ENCODE measurements at regions not wholly inside any gene's neighbourhood (a gene's known extent, or its start where the extent isn't known, plus 50 kb on each side); places are given as distances from the start of the nearest gene placed in this dataset.

- Histone ChIP-seq H2AFZ (ENCODE audit: low read depth, low read length, severe bottlenecking) (no peak overlapping the region), H3K9me2 (replicated peaks; ENCODE audit: insufficient read depth, low read length) (no peaks in the 10 kb centered on the region), H3K36me3 (ENCODE audit: low read length) (no peaks in the 10 kb centered on the region), H3K9ac (ENCODE audit: low read length) (no peak overlapping the region), H3K79me2 (ENCODE audit: insufficient read depth, low read length) (no peaks in the 10 kb centered on the region), H3K9me3 (ENCODE audit: insufficient read depth, low read length) (no peaks in the 10 kb centered on the region), H4K20me1 (ENCODE audit: low read depth, low read length) (no peaks in the 10 kb centered on the region), H3F3A (ENCODE audit: insufficient read depth) (no peaks in the 10 kb centered on the region), H3K4me2 (ENCODE audit: low read depth, low read length, poor library complexity, severe bottlenecking) (no peak overlapping the region), H3K27ac (ENCODE audit: low read depth, low read length) (no peak overlapping the region), H3K27me3 (ENCODE audit: low read length) (no peaks in the 10 kb centered on the region), H3K4me3 (ENCODE audit: insufficient read depth, low read length, poor library complexity, severe bottlenecking) (no peak overlapping the region)
- no peak for TF ChIP-seq CTCF (IDR thresholded peaks at IDR 0.05; ENCODE audit: insufficient read depth, low read length, poor library complexity, severe bottlenecking)
- TF ChIP-seq EZH2phosphoT487 (conservative IDR thresholded peaks at IDR 0.05; ENCODE audit: low read length), result no peak
These were observed 970.2 kb upstream of the PIK3C3 start for GRCh38 chr18:40984856-40985255.

GRCh38 chr18:40983835-40984234 lies 971.2 kb upstream of the PIK3C3 start:
- no peak overlapping the region for H3K9ac ChIP-seq (ENCODE audit: low read length)
- no peaks in the 10 kb centered on the region for H3K9me2 ChIP-seq (replicated peaks; ENCODE audit: insufficient read depth, low read length)
- H2AFZ ChIP-seq (ENCODE audit: low read depth, low read length, severe bottlenecking), result no peak overlapping the region
- TF ChIP-seq CTCF (IDR thresholded peaks at IDR 0.05; ENCODE audit: insufficient read depth, low read length, poor library complexity, severe bottlenecking) (no peak), EZH2phosphoT487 (conservative IDR thresholded peaks at IDR 0.05; ENCODE audit: low read length) (no peak)
- H3K4me2 ChIP-seq (ENCODE audit: low read depth, low read length, poor library complexity, severe bottlenecking), result no peak overlapping the region
- no peak overlapping the region for H3K4me3 ChIP-seq (ENCODE audit: insufficient read depth, low read length, poor library complexity, severe bottlenecking)
- no peaks in the 10 kb centered on the region for H3K79me2 ChIP-seq (ENCODE audit: insufficient read depth, low read length)
- no peaks in the 10 kb centered on the region for H4K20me1 ChIP-seq (ENCODE audit: low read depth, low read length)
- no peaks in the 10 kb centered on the region for H3K9me3 ChIP-seq (ENCODE audit: insufficient read depth, low read length)
- H3F3A ChIP-seq (ENCODE audit: insufficient read depth), result no peaks in the 10 kb centered on the region
- H3K36me3 ChIP-seq (ENCODE audit: low read length), result no peaks in the 10 kb centered on the region
- H3K27ac ChIP-seq (ENCODE audit: low read depth, low read length), result no peak overlapping the region
- H3K27me3 ChIP-seq (ENCODE audit: low read length), result no peaks in the 10 kb centered on the region

GRCh38 chr18:40980171-40980570 lies 974.9 kb upstream of the PIK3C3 start:
- H2AFZ ChIP-seq (ENCODE audit: low read depth, low read length, severe bottlenecking), result no peak overlapping the region
- H3K9me3 ChIP-seq (ENCODE audit: insufficient read depth, low read length), result 0 out of 2 replicates have a peak, but pooled peaks cover 7% of the 10 kb centered on the region
- no peaks in the 10 kb centered on the region for H3K9me2 ChIP-seq (replicated peaks; ENCODE audit: insufficient read depth, low read length)
- H3K9ac ChIP-seq (ENCODE audit: low read length), result no peak overlapping the region
- H3K79me2 ChIP-seq (ENCODE audit: insufficient read depth, low read length), result no peaks in the 10 kb centered on the region
- H3K27me3 ChIP-seq (ENCODE audit: low read length), result no peaks in the 10 kb centered on the region
- TF ChIP-seq CTCF (IDR thresholded peaks at IDR 0.05; ENCODE audit: insufficient read depth, low read length, poor library complexity, severe bottlenecking) (no peak), EZH2phosphoT487 (conservative IDR thresholded peaks at IDR 0.05; ENCODE audit: low read length) (no peak)
- H3K27ac ChIP-seq (ENCODE audit: low read depth, low read length), result no peak overlapping the region
- H3K36me3 ChIP-seq (ENCODE audit: low read length), result no peaks in the 10 kb centered on the region
- H3F3A ChIP-seq (ENCODE audit: insufficient read depth), result no peaks in the 10 kb centered on the region
- H4K20me1 ChIP-seq (ENCODE audit: low read depth, low read length), result no peaks in the 10 kb centered on the region
- H3K4me2 ChIP-seq (ENCODE audit: low read depth, low read length, poor library complexity, severe bottlenecking), result no peak overlapping the region
- no peak overlapping the region for H3K4me3 ChIP-seq (ENCODE audit: insufficient read depth, low read length, poor library complexity, severe bottlenecking)

Data from SU-DHL-6 (cell line).